ENCODE measurements at regions not wholly inside any gene's neighbourhood (a gene's known extent, or its start where the extent isn't known, plus 50 kb on each side); places are given as distances from the start of the nearest gene placed in this dataset.
A peak's percentile ranks its signal among the peaks of the same experiment; 100 is the strongest.

GRCh38 chr13:76619631-76620030, 266.6 kb downstream of the KCTD12 start:
- DNase-seq = no peak

GRCh38 chr13:76610819-76611415, 275.3 kb downstream of the KCTD12 start:
- no peak for DNase-seq

- peak in 1 of 4 experiments; percentile 10 for DNase-seq
Observed at GRCh38 chr13:76609643-76610042, 276.6 kb downstream of the KCTD12 start.

DNA sequence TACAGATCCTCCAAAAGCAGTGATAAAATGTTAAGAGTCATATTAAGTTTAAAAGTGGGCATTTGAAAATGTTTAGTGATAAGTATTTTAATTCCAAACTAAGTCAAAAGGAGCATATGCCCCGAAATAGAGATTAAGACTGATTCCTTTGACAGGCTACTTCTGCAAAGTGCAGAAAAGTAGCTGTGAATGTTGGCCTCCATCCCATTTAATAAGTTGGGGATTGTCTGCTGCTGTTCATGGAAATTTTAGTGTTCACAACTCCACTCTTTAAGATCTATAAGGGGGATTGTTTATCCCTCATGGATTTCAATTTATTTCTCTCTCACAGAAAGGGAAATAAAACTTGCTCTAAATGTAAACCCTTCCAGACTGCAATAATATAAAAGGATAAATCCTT, 278.3 kb downstream of the KCTD12 start:
- no peak for DNase-seq

DNA sequence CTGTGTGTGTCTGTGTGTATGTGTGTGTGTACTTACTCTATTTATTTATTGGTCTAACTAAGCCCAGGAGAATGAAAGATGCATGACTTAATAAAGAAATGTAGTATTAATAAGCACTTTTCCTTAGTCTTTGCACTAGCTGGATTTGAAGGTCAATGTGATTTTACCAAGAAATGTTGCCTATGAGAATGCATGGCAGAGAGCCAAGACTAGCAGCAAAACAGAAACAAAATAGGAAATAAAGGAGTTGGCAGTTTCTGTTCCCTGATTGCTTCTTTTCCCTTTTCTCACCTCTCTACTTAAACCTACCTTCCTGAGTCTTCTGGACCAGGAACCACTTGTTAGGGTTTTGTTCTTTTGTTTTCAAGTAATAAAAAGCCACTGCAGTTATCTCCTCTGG, 286.1 kb downstream of the KCTD12 start:
- peak; percentile 14 to 79 (median 38) for DNase-seq

DNA sequence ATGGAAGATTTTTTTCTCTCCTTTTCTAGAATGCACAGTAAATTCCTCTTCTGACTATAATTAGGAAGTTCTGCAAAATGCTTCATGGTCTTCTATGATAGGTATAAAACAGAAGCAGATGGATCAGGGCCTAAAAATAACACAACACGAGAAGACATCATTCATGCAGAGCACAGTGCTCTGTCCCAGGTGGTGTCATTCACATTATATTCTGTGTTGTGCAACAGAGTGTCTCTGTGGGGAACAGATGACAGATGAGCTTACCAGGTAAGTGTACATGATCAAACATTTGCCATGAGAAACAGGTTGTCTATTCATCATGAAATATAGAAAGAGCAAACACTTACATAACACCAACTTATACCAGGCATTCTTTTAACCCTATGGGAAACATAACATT, 288.3 kb downstream of the KCTD12 start:
- DNase-seq = no peak

GRCh38 chr13:76596216-76596615, 290.0 kb downstream of the KCTD12 start:
- no peak for DNase-seq

DNA sequence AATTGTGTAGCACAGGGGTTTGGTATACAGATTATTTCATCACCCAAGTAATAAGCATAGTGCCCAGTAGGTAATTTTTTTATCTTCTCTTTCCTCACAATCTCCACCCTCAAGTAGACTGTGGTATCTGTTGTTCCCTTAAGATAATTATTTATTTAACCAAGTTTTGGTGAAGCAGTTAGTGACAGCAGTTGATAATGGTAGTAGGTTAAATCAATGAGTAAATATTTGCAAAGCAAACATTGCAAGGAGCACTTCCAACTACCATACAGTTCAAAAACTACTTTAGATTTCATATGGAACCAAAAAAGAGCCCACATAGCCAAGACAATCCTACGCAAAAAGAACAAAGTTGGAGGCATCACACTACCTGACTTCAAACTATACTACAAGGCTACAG, 291.8 kb downstream of the KCTD12 start:
- no peak for DNase-seq

DNA sequence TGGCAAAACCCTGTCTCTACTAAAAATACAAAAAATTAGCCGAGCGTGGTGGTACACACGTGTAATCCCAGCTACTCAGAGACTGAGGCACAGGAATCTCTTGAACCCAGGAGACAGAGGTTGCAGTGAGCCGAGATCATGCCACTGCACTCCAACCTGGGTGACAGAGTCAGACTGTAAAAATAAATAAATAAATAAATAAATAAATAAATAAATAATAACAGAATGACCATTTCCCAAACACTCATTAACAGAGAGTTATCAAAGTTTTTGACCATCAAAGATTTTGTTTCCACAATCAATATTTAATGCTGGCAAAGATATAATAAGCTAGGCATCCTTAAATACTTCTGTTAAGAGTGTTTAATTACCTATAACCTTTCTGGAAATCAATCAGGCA, 299.4 kb downstream of the KCTD12 start:
- DNase-seq = no peak

DNA sequence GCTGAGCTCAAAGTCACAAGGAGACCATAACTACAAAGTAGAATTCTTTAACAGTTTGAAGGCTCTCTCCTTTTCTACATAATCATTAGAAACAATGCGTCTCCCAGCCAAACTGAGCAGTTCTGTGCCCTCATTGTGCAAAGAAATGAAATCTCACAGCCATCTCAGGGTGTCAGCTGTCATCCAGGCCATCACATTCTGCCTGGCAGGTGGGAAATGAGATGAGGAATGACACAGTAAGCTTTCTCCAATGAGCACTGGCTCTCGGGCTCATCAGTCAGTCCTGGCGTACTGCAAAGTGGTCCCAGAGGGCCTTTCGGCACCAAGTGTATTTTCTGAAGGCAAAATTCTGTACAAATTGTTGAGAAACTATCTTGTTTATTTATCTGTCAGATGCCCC, 306.5 kb downstream of the KCTD12 start:
- no peak for DNase-seq

- DNase-seq = peak in 2 of 4 experiments; percentile 3 to 19
Observed at GRCh38 chr13:76575634-76576033, 310.6 kb downstream of the KCTD12 start.

DNA sequence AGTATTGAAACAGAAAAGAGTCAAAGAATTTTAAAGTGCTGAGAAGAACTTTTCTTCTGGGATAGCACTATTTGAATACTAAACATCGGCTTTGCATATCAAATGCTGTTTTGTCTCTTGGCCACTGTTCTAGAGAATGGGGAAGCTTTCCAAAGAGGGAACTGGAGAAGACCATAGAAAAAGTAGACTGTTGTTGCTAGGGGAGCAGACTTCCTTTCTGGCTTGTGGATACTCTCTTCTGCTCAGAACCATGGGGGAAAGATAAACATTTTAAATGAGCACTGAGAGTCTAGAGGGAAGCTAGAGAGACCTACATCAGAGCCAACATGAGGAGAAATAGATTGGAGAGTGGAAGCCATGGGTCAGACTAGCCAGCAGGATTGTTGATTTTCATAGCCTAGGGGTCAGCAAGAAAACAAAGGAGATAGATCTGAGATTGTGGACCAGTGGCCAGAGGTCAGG, 315.7 kb downstream of the KCTD12 start:
- DNase-seq = peak; percentile 1 to 56 (median 28)

- DNase-seq = no peak
Observed at GRCh38 chr13:76556627-76557026, 329.6 kb downstream of the KCTD12 start.

DNA sequence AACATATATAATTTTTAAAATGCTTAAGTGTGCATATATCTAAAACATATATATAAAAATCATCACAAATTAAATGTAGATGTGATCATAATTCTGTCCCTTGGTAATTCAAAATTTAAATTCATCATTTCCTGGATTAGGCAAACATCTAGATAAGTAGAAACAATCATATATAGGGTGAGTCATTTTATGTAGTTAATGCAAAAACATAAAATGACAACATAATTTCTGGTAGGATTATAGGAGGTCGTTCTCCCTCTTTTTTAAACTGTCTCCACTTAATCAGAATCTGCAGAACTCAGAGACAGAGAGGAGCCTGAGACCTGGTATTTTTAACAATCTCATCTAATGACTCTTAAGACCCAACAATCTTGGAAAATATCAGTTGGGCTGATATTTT, 333.4 kb downstream of the KCTD12 start:
- DNase-seq = no peak

DNA sequence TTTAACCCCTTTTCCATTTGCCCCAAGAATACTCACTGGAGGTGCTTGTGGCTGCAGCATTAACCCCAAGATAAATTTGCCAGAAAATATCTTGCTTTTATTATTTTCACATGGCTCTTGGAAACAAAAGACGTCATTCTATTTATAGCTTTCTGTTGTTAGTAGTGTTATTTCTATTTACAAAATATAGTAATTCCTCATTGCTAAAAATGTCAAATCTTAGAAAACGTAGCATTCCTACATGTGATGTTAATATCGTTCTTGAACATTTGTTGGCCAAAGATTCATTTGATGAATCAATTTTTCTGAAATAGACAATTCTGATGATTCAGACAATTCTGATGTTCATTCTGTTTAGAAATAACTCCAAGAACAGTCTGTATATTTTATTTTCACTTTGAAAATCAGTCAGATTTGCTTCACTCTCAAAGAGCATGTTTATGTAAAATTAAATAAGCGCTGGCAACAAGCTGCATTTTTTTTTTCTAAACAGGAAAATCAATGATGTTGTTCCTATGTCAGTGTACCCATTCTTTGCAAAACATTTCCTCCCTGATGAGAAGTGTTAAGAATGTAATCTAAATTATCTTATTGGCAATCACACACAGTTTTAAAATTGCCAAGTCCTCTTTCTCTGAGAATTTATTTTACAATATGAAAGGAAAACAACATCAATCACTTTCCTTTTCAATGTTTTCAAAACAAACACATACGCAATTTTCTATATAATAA, 334.0 kb downstream of the KCTD12 start:
- no peak for DNase-seq

DNA sequence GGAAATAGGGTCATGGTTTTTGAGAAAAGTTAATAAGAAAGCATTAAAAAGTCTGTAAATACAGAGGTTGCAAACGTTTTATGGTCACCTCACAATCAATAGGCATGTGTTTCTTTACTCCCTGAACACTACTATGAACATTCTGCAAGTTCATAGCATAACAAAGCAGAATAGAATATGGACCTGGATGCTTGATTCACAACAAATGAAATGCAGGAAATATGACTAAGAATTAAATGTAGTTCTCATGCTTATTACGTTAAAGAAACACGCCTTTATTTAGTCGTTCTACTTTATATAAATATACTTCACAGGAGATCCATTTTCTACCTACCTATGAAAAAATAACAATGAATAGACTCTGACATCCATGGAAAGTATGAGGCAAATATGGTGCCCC, 344.0 kb downstream of the KCTD12 start:
- DNase-seq = no peak

GRCh38 chr13:76538004-76538403, 348.2 kb downstream of the KCTD12 start:
- DNase-seq = no peak

GRCh38 chr13:76533251-76533650, 353.0 kb downstream of the KCTD12 start:
- DNase-seq = no peak

DNA sequence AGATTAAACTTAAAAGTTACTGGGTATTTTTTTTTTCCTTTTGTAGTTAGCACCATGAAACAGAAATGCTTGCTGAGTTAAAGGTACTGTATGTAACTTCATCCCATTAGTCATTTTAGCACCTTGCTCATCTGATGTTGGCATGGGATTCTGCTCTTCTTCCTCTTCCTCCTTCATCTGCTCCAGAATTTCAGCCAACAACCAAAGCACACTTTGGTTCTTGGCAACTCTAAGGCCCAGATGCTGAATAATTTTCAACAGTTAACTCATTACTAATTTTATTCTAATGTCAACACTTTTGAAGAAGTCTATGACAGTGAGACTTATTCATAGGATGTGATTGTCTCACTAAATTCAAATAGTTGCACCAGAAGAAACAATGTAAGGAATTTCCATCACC, 359.2 kb downstream of the KCTD12 start:
- DNase-seq = no peak

GRCh38 chr13:76523740-76524340, 362.4 kb downstream of the KCTD12 start:
- DNase-seq = no peak

DNA sequence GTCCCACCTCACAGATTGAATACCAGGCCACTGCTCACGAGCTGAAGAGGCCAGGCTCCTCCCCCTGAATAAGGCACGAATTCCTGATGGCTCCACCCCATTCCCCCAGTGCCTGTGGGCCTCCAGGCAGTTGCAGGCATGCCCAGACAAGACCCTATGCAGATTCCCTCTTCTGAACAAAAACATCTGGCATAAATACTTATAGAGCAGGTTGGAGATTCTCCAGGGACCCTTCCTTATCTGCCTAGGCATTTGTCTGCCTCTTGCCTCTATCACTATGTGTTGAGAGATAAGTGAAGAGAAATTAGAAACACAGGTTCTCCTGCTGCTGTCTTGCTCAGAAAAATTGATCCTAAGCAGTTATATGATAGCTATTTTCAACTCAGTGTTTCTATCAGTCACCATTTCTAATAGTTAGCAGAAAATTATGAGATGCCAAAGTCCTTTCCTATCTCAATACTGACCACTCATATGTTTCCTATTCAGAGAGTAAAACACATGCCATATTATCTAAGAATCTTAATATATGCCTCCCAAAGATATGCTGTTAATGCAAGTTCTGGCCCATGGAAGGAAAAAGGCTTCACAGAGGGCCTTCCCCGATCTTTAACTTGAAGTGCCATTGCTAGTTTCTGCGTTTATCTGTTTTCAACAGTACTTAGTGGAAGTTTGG, 364.0 kb downstream of the KCTD12 start:
- DNase-seq = no peak

- DNase-seq = no peak
Observed at GRCh38 chr13:76519685-76520084, 366.5 kb downstream of the KCTD12 start.

GRCh38 chr13:76516586-76516985, 369.6 kb downstream of the KCTD12 start:
- no peak for DNase-seq

GRCh38 chr13:76516013-76516412, 370.2 kb downstream of the KCTD12 start:
- no peak for DNase-seq

Data from suppressor macrophage (primary cell).